OCI-LY7 (cell line): ENCODE measurements at regions not wholly inside any gene's neighbourhood (a gene's known extent, or its start where the extent isn't known, plus 50 kb on each side); places are given as distances from the start of the nearest gene placed in this dataset.

Experiments
- BruUV-seq: library from RNA; stranded (reverse); fragments of 400-500 nt; replicated peaks from 2 replicates; lab custom pipeline; 2021; lab: Mats Ljungman, UMichigan
- CTCF ChIA-PET: fragments of 300-600 bp; sonication (Branson Sonifier 250); formaldehyde crosslinking; loops from one replicate; lab custom pipeline; 2022; ENCODE audit warnings: antibody characterized with exemption; ENCODE audit not compliant: unreplicated experiment; lab: Charles Lee
- POLR2A ChIA-PET: fragments of 300-600 bp; sonication (Branson Sonifier 250); formaldehyde crosslinking; loops from one replicate; lab custom pipeline; 2022; ENCODE audit warnings: antibody characterized with exemption; lab: Charles Lee
- DNase-seq: peaks from one replicate; pipeline ENCODE4 v3.0.0-alpha.2; 2015; ENCODE audit warnings: low spot score
- H2AFZ ChIP-seq: fragments of 200-600 bp; sonication (generic), shearing (Covaris generic); 2 replicates; pipeline ENCODE4 v1.6.1; 2014; ENCODE audit warnings: mild to moderate bottlenecking, antibody characterized with exemption, low read length, moderate library complexity
- H3K27ac ChIP-seq: fragments of 200-600 bp; sonication (generic); 2 replicates; pipeline ENCODE4 v1.5.1; 2014; ENCODE audit warnings: mixed run types, low read depth, mild to moderate bottlenecking, moderate library complexity, low read length, inconsistent platforms; ENCODE audit not compliant: poor library complexity, severe bottlenecking
- H3K36me3 ChIP-seq: fragments of 200-600 bp; sonication (generic); 2 replicates; pipeline ENCODE4 v1.6.1; 2014; ENCODE audit warnings: mild to moderate bottlenecking, antibody characterized with exemption, low read length, moderate library complexity, mixed read lengths; ENCODE audit not compliant: insufficient read depth
- H3K4me1 ChIP-seq: fragments of 200-600 bp; sonication (generic); 2 replicates; pipeline ENCODE4 v1.5.1; 2014; ENCODE audit warnings: mild to moderate bottlenecking, low read length; ENCODE audit not compliant: insufficient read depth, poor library complexity, severe bottlenecking
- H3K4me2 ChIP-seq: fragments of 200-600 bp; sonication (generic); 2 replicates; pipeline ENCODE4 v1.6.1; 2014; ENCODE audit warnings: mild to moderate bottlenecking, low read length
- H3K4me3 ChIP-seq: fragments of 200-600 bp; sonication (generic); 2 replicates; pipeline ENCODE4 v1.5.1; 2014; ENCODE audit warnings: mild to moderate bottlenecking, low read depth, low read length; ENCODE audit not compliant: poor library complexity, severe bottlenecking
- H3K79me2 ChIP-seq: fragments of 200-600 bp; sonication (generic); 2 replicates; pipeline ENCODE4 v1.6.1; 2016; ENCODE audit warnings: low read depth, mild to moderate bottlenecking, low read length, moderate library complexity, mixed read lengths; ENCODE audit not compliant: insufficient read depth
- H3K9me2 ChIP-seq: fragments of 200-600 bp; sonication (generic); 2 replicates; pipeline ENCODE4 v1.6.1; 2016; ENCODE audit warnings: mild to moderate bottlenecking, low read length, mixed read lengths; ENCODE audit not compliant: insufficient read depth
- H3K9me3 ChIP-seq: fragments of 200-600 bp; sonication (generic); 2 replicates; pipeline ENCODE4 v1.6.1; 2014; ENCODE audit warnings: mild to moderate bottlenecking, mixed run types, low read length, mixed read lengths
- H4K20me1 ChIP-seq: fragments of 200-600 bp; sonication (generic); 2 replicates; pipeline ENCODE4 v1.6.1; 2014; ENCODE audit warnings: mild to moderate bottlenecking, antibody characterized with exemption, low read length, moderate library complexity, mixed read lengths; ENCODE audit not compliant: insufficient read depth
- EZH2phosphoT487 ChIP-seq: fragments of 200-600 bp; sonication (generic); IDR thresholded peaks from 2 replicates; pipeline ENCODE4 v1.6.1; 2018; ENCODE audit warnings: low read depth, borderline replicate concordance, mild to moderate bottlenecking, mixed run types, antibody characterized with exemption, low read length, moderate library complexity, mixed read lengths
- intact Hi-C: fragments of 100-400 bp; cut with micrococcal nuclease; formaldehyde crosslinking; loops from one replicate; pipeline ENCODE4 v1.10.0; 2022; ENCODE audit not compliant: unreplicated experiment
- TF ChIP-seq, protein P1 (sequence below): fragments of 200-600 bp; sonication (generic); conservative IDR thresholded peaks from 2 replicates; pipeline ENCODE4 v1.5.1; 2014; ENCODE audit warnings: mild to moderate bottlenecking, antibody characterized with exemption, low read length, moderate library complexity, mixed read lengths

DNA sequence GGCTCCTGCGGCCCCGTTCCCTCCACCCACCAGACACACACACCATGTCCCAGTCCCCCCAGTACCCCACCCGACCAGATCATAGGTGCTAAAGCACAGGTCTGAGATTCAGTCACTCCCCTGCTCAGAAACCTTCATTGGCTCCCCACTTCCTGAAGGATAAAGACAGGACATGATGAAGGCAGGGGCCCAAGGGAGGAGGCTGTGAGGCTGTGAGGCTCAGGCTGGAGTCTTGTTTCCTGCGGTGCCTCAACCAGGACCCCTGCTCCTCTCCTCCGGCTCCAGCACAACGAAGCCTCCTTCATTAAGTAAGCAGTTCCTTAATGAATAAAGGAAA is 81.1 kb downstream of the NCR2 start:
- Histone ChIP-seq H2AFZ (no peak overlapping the region), H3K4me2 (no peak overlapping the region), H3K9me3 (no peaks in the 10 kb centered on the region; the same call in 1 of the 2 replicates), H3K79me2 (no peaks in the 10 kb centered on the region), H3K36me3 (no peaks in the 10 kb centered on the region), H3K9me2 (no peaks in the 10 kb centered on the region), H4K20me1 (no peaks in the 10 kb centered on the region), H3K4me3 (no peak overlapping the region), H3K4me1 (no peaks in the 10 kb centered on the region), H3K27ac (no peak overlapping the region)
- intact Hi-C loops: no loop called here
- no peak for DNase-seq
- POLR2A ChIA-PET: no interaction called here
- TF ChIP-seq EZH2phosphoT487: no peak
- TF ChIP-seq, protein P1, sequence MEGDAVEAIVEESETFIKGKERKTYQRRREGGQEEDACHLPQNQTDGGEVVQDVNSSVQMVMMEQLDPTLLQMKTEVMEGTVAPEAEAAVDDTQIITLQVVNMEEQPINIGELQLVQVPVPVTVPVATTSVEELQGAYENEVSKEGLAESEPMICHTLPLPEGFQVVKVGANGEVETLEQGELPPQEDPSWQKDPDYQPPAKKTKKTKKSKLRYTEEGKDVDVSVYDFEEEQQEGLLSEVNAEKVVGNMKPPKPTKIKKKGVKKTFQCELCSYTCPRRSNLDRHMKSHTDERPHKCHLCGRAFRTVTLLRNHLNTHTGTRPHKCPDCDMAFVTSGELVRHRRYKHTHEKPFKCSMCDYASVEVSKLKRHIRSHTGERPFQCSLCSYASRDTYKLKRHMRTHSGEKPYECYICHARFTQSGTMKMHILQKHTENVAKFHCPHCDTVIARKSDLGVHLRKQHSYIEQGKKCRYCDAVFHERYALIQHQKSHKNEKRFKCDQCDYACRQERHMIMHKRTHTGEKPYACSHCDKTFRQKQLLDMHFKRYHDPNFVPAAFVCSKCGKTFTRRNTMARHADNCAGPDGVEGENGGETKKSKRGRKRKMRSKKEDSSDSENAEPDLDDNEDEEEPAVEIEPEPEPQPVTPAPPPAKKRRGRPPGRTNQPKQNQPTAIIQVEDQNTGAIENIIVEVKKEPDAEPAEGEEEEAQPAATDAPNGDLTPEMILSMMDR: no peak
- no TSS peak for BruUV-seq
- CTCF ChIA-PET: no interaction called here

DNA sequence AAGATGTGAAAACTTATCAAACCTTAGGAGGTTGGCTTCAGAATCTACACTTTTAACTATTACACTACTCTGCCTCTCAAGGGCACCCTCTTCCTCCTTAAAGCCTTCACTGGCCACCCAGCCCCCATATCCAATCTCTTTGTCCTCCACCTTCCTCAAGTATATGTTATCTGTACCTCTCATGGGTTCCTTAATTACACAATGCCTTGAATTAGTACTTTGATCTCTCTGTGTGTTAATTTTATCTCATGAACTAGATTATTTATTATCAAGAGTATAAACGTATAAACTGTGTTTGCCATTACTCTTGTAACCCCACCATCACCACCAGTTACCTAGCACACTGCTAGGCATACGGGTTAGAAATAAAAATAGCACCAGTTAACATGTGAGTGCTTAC is 83.3 kb downstream of the NCR2 start:
- Histone ChIP-seq H3K4me3 (no peak overlapping the region), H4K20me1 (no peaks in the 10 kb centered on the region), H3K4me1 (no peaks in the 10 kb centered on the region), H3K36me3 (no peaks in the 10 kb centered on the region), H3K4me2 (no peak overlapping the region), H3K9me2 (no peaks in the 10 kb centered on the region), H3K27ac (no peak overlapping the region), H3K9me3 (no peaks in the 10 kb centered on the region; the same call in 1 of the 2 replicates), H2AFZ (no peak overlapping the region), H3K79me2 (no peaks in the 10 kb centered on the region)
- TF ChIP-seq, protein P1: no peak
- CTCF ChIA-PET: no interaction called here
- POLR2A ChIA-PET: no interaction called here
- no TSS peak for BruUV-seq
- intact Hi-C loops: no loop called here
- no peak for DNase-seq

DNA sequence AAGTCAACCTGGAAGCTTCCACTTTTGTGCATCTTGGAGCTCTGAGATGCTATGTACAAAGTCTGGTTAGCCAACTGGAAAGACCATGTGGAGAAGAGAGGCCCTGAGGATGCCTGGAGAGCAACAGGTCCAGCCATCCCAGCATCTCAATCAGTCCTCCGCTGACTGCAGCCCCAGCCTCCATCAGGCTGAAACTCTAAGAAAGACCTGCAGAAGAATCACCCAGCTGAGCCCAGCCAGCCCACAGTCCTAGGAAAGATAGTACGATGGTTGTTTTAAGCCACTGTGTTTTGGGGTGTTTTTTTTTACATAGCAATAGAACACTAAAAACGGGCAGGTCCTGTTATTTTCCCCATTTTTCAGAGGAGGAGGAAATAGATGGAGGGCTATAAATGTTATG is 84.0 kb downstream of the NCR2 start:
- Histone ChIP-seq H3K4me3 (no peak overlapping the region), H3K79me2 (no peaks in the 10 kb centered on the region), H3K27ac (no peak overlapping the region), H3K9me3 (no peaks in the 10 kb centered on the region; the same call in 1 of the 2 replicates), H3K36me3 (no peaks in the 10 kb centered on the region), H4K20me1 (no peaks in the 10 kb centered on the region), H3K4me1 (peaks cover 4% of the 10 kb centered on the region), H3K9me2 (no peaks in the 10 kb centered on the region), H3K4me2 (no peak overlapping the region), H2AFZ (no peak overlapping the region)
- intact Hi-C loops: no loop called here
- POLR2A ChIA-PET: no interaction called here
- no peak for DNase-seq
- no TSS peak for BruUV-seq
- TF ChIP-seq, protein P1: no peak
- TF ChIP-seq EZH2phosphoT487: no peak
- CTCF ChIA-PET: no interaction called here
